ENCODE measurements at regions not wholly inside any gene's neighbourhood (a gene's known extent, or its start where the extent isn't known, plus 50 kb on each side); places are given as distances from the start of the nearest gene placed in this dataset.

DNA sequence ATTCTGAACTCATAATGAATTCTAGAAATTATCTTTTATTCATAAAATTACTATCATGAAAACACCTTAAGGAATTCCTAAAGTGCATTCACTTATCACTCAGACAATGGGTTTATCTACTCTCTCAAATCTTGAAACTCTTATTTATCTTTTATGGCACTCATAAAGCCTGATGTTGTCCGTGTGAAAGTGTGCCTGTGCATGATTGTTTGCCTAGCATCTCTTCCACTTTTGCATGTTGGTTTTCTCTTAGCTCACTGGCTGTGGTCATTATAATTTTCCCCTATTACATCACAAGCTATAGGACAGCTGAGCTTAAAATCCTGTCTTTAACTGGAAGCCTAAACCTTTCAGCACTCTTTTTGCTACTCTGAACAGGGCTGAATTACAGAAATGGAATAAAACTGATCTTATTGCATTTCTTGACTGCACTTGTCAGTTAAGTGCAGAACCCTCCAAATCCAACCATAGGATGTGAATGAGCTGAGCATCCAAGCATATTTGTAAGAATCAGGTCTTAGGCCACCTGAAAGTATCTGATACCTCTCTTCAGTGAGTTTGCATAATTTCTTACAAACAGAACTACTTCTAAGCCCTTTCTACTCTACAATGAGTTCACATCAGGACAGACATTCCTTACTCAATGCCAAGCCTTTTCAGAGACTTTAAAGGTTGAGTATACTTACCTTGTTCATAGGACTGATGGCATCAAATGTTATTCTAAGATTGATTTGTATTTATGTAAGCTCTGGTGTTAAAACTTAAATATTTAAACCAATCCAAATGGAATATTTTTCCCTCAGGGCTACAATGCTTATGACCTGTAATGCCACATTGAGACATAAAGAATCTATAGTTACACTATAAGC, 221.2 kb upstream of the KITLG start:
- DNase-seq: no peak

DNA sequence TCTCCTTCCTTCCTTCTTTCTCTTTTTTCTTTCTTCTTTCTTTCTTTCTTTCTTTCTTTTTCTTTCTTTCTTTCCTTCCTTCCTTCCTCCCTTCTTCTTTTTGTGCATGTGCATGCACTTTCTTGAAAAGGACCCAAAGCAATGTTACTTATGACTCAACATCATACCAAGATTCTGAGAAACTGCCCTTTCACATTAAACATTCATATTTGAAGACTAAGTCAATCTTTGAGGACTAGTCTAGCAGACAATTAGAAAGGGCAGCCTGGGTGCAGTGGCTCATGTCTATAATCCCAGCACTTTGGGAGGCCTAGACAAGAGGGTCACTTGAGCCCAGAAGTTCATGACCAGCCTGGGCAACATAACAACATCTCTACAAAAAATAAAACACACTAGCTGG, 212.8 kb upstream of the KITLG start:
- DNase-seq: no peak

DNA sequence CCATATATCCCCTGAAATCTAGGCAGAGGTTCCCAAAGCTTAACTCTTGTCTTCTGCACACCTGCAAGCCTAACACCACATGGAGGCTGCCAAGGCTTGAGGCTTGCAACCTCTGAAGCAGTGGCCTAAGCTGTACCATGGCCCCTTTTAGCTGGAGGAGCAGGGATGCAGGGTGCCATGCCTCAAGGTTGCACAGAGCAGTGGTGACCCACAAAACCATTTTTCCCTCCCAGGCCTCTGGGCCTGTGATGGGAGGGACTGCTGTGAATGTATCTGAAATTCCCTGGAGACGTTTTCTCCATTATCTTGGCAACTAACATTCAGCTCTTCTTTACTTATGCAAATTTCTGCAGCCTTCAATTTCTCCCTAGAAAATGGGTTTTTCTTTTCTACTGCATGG, 210.0 kb upstream of the KITLG start:
- no peak for DNase-seq

DNA sequence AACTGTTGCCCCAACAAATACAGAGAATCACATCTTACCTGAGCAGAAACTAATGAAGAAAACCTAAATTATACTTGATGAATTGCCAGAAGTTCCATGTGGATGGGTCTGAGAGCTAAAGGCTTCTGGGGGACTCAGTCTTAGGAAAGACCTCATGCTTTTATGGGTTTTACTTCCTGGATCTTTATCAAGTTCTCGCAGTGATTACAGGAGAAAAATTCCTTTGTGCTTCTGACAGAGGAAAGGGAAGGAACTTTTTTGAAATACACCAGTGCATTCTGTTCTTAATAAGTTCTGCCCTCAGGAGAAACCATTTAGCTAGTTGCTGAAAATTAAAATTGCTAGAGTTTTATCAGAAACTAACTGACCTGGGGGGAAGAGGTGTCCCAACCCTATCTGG, 203.9 kb upstream of the KITLG start:
- DNase-seq: no peak

DNA sequence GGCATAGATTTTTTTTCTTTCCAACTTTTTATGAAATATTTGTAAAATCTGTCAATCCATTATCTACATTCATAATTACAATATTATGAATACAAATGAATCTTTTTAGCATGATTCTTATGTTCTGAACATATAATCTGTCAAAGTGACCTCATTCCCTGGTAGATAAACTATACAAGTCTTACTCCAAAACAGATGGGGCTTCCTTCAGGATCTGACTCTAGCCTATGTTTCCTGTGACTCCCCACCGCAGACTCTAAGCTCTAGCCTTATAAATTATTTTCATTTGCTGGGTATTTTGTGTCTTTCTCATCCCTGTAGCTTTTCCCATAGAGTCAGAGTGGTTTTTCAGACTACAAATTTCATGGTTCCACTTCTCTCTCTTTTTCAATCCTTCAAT, 202.1 kb upstream of the KITLG start:
- DNase-seq: no peak

DNA sequence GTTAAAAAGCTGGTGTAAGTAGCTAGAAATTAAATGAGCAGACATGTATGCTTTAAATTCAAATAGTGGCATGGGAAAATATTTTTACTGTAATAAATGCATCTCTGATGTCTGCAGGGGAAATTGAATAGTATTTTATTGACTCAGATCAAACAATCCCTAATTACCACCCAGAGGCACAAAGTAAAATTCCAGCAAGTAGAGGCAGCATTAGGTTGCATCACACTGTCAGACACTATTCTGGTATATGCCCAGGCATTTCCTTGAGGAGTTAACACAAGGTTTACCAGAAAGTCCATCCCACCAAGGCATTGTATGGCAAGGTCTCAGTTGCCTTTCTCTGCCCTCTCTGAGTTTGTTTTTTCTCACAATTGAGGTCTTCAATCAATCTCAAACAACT, 201.6 kb upstream of the KITLG start:
- no peak for DNase-seq

DNA sequence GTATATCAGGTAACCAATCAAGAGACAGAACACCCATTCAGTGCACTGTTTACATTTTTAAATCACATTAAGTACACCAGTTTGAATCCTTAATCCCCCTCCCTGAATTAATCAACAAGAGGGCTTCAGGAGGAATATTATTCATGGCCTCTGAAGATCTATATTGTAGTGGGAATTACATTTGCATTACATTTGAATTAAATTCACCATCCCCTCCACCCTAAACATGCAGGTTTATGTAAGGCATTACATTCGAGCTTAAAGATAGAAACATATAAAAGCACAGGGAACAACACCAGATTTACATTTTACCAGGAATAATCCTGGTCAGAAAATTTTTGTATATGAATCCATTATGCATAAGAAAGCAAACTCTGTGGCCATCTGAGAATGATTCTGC, 197.8 kb upstream of the KITLG start:
- DNase-seq: no peak

DNA sequence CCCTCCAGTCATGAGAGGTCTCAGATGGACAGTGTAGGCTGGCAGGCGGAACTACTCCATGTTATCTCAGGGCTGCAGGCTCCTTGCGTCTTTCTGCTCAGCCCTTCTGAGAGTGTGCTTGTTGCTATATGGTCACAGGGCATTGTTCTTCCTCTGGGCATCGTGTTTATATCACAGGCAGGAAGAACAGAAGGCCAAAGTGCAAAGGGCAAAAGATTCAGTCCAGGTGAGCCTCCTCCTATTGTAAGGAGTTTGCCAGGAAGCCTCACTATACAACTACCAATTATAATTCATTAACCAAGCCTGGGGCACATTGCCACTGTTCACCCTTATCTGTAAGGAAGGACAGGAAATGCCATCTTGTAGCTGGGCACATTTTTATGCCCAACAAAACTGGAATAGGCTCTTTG, 195.5 kb upstream of the KITLG start:
- no peak for DNase-seq

DNA sequence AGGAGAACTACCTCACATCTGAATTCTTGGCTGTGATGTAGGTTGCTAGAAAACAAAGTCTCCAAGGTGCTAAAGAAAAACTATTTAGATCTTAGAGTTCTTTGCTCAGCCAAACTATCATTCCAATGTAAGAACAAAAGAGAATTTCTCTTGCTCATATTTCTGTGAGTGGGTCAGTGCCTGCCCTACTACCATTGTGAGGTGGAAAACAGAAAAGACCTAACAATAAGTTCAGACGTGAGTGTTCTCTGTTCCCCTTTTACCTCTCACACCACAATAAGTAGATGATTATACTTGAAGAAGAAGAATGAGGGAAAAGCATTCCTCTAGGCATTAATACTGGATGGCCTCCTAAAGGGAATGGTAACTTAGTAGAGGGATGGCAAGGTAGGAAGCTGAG, 187.4 kb upstream of the KITLG start:
- DNase-seq: no peak

DNA sequence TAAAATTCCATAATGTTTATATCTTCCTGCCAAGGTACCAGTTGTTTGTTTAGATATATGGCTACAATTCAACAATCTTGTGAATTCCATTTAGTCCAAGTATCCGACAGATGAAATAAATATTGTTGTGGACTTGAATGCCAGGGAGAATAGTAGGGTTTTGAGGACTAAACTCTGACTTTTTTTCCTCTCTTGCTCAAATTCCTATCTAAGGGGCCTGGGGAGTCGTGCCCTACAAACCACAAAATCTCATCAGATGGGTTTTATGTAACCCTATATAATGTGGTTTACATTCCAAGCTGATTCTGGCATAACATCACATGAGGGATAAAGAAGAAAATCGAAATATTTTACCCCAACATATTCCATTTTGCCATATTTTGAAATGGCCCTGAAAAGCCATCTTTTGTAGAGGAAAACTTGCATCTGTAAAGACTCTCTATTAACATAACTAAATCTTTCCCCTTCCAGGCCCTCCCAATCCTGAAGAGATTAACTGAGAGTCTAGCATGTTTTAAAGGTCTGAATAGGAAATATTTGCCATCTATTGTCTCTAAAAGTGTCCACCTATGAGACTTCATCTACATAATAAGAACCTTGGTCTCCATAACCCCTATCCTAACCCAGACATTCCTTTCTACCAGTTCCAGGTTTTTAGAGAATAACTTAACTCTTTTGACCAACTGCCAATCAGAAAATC, 184.7 kb upstream of the KITLG start:
- no peak for DNase-seq

DNA sequence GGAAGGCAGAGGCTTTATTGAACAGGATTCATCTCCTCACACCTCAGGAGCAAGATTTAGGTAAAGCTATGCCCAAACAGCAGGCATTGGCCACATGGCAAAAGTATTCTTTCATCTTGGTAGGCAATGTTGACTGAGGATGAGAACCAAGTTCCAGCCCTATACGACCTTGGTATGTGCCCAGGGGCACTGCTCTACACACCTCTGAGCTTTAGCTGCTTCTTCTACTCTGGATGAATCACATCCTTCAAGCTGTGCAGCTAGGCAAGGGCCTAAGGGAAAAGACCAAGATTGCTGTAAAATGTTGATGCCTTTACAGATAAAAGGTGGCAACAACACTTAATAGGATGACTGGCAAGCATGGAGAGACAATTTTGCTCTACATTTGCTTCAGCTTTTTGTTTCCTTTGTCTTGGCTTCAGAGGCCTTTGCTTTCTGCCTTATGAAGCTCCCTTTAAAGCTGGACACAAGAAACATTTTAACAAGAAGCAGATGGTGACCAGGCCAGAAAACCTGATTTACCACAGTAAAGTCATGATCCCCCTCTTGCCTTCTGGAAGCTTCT, 183.3 kb upstream of the KITLG start:
- no peak for DNase-seq

DNA sequence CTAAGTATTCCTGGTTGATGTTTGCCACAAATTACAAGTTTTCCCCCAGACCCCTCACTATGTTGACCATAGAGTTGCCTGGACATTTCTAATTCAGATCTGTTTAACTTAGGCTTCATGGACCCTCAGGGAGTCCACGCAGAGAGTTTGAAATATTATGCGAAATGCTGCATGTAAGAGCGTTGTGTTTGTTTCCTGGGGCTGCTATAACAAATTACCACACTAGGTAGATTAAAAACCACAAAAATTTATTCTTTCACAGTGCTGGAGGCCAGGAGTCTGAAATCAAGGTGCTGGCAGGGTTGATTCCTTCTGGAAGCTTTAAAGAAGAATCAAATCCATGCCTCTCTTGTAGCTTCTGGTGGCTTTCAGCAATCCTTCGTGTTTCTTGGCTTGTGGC, 177.9 kb upstream of the KITLG start:
- no peak for DNase-seq

DNA sequence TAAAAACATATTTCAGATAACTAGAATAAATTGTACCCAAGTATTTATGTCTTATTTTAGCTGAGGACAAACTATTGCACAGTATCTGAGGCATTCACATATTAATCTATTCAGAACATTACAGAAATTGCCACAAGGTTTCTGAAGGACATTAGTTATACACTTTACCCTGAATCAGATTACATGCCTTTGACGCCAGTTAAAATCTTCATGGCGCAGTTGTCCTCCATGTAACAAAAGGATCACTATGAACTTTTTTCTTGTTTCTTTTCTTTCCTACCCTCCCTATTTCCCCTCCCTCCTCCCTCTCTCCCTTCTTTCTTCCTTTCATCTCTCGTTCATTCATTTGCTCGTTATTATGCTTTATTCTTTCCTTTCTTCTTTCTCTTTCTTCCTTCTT, 176.6 kb upstream of the KITLG start:
- DNase-seq: no peak

DNA sequence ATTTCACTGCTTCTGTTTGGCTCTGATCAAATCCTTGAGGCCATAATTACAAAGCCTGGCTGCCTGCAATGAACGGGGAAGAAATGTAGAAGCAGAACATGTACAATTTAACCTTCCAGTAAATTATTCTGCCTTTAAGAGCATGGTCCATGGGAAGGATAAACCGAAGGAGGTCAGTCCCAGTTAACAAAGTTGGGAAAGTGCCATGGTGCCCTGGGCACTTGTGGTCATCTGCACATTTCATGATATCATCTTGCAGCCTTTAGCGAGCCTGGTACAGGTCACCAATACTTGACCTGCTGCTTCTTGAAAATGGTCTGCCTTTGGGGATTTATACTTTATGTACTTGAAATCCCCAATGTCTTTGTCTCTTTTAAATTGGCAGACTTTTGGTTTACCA, 175.9 kb upstream of the KITLG start:
- no peak for DNase-seq

DNA sequence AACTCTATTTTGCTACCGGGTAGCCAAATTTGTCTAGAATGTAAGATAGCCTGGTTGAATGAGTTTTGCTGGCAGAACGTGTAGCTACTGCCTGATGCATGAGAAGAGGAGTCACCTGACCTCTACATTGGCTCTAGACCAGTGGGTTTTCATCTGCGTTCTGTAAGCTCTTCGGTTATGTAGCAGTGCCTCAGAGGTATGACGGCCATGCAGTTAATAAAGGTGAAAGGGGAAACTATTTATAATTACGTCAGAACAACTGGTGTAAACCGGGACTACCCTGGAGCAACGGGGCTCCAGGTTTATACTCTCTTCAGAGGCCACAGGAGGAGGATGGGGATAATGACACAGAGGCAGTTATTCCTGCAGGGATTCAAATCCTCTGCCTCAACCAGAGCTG, 173.4 kb upstream of the KITLG start:
- no peak for DNase-seq

DNA sequence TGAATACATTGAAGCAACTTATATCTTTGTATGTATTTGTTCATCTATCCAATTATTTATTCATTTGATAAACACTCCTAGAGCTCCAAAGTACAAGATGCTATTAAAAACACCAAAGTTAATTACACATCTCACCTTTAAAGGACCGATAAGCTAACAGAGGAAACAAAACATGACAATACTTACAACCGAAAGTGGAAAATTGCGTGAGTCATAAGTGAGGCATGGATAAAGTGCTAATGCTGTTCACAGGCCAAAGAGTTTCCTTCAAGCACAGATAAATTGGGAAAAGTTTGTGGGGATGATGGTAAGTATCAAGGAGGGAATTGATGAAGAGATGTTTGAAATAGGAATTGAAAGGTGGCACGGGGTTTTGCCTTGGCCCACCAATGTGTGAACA, 172.8 kb upstream of the KITLG start:
- DNase-seq: no peak

DNA sequence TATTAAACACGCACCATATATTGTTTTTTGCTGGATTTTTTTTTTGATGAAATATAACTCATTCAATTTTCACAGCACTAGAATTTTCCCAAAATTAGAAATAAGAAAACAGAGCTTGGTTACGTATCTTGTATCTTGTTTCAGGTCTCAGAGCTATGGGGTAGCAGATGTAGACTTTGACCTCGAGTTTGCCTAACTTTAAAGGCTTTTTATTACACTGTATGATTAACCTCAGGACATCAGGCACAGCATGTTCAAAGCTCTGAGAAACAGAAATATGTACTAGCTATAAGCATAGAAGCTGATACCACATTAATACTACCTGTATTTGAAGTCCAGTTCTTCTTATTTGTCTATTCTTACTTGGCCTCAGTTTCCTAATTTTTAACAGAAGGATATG, 171.9 kb upstream of the KITLG start:
- DNase-seq: no peak

DNA sequence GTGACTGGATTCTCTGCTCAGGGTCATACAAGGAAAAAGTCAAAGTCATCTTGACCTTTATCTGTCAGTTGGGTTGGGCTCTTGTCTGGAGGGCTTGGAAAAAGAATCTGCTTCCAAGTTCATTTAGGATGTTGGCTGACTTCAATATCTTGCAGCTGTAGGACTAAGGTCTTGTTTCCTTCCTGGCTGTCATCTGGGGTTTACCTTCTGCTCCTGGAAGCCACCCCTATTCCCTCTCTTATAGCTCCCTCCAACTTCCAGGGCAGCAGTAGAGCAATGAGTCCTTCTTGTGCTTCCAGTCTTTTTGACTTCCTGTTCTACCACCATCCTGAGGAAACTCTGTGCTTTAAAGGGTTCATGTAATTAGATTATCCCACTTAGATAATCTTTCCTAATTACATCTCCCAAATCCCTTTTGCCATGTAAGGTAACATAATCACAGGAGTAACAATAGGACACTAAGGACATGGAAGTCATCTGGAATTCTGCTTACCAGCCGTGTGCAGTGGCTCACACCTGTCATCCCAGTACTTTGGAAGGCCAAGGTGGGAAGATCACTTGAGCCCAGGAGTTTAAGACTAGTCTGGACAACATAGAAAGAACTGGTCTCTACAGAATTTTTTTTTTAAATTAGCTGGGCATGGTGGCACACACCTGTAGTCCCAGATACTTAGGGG, 170.7 kb upstream of the KITLG start:
- DNase-seq: no peak

DNA sequence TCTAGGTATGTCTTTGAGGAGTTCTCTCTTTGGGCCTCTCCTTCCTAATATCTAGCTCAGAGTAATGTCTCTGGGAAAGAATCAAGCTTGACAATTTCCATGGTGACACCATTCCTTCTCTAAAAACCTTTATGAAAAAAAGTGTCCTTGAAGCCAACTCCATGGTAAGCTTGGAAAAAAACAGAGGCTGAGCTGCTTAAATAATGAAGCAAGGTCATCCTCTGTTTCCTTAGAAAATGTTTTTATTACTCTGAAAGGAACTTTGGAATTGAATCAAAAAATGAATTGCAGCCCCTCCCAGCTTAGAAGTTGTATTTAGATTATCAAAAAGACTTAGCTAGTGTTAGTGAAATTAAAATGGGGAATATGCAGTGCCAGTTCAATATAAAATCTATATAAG, 166.1 kb upstream of the KITLG start:
- DNase-seq: no peak

DNA sequence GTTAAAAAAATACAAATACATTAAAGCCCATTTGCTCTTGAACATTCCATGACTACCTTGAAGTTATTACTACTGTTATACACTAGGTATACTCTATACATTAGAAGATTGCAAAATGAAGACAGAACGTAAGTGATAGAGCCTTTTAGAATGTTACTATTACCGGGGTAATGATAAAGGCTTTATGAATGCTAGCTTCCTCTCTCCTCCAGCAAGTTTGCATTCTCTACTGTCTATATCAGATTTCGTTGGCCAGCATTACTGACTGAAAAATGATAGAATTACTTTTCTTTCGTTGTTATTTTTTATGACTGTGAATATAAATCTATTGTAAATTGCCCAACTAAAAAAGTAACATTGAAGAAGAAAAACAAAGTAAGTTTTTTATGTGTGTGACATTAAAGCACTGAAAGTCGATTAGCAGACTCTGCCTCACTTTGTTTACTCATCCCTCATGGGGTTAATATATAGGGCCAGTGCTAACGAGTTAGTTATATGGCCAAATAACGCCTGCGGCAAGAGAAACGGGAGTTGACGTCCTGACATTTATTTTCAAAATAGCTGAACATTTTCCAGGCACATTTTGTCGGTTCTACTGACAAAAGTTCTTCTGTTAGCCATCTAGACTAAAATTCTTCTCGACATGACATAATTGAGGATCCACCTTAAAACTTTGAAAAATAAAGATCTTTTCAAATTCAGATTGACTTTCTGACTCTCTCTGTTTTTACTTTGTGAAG, 163.8 kb upstream of the KITLG start:
- DNase-seq: no peak

DNA sequence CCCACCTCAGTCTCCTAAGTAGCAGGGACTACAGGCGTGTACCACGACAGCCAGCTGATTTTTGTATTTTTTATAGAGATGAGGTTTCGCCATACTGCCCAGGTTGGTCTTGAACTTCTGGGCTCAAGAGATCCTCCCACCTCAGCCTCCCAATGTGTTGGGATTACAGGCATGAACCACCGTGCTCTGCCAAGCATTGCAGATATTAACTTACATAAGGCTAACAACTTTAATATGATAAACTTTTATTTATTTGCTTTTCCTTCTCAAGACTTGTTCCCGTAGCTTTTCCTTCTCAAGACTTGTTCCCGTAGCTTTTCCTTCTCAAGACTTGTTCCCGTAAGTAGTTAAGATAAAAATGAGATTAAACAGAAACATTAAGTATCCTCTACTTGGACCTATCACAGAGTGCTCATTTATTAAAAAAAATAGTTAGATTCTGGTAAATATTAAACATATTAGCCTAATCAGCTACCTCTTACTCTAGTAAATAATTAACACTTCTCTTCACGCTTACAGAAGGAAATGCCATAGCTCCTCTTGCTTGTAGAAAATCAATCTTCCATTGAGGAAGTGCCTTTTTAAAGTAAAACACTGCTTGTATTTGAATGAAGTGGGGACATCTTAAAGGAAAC, 157.7 kb upstream of the KITLG start:
- no peak for DNase-seq

DNA sequence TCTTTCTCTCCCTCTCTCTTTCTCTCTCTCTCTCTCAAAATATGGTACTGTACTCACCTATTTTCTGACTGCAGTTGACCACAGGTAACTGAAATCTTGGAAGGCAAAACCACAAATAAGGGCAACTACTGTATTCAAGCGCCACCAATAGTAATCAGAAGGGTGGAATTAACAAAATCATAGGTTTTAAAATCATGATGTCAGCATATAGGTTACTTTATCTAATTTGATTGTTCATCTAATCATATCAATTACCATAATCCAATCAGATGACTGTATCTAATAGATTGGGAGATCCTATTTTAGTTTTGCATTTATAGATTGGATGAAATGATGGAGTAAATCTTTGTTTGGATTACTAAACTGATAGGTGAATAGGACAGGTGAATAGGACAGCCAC, 155.8 kb upstream of the KITLG start:
- no peak for DNase-seq

DNA sequence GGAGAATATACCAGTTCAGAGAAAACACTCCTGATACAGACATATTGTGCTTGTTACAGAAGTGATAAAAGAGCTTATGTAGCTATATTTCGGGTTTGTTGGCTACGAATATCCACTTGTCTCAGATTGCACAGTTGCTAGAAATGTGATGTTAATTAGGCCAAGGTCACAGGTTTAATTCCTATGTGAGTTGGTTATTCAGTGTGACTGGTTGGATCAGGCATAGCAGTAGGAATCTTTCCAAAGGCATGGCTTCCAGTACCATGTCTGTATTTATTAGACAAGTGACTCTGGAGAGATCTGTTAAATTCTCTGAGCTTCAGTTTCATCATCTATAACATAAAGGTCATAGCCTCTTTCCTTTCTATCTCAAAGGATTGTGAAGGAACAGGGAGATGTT, 152.7 kb upstream of the KITLG start:
- no peak for DNase-seq
